Esophagus muscularis mucosa (tissue), 4 donors: ENCODE measurements at regions not wholly inside any gene's neighbourhood (a gene's known extent, or its start where the extent isn't known, plus 50 kb on each side); places are given as distances from the start of the nearest gene placed in this dataset.
A peak's percentile ranks its signal among the peaks of the same experiment; 100 is the strongest.

Source experiments
- DNase-seq: peaks from one replicate; pipeline ENCODE4 v3.0.0-alpha.2; 2017; ENCODE audit errors: extremely low spot score
- H3K27ac ChIP-seq, 4 donors: fragments of 200-600 bp; sonication (generic); replicated peaks in 1 of 4; 1 replicate in 3 of 4; 2 replicates in 1 of 4; pipeline ENCODE4 v1.5.1; 2016 to 2019; ENCODE audit warnings: mild to moderate bottlenecking in 1 of 4
- H3K27me3 ChIP-seq, 4 donors: fragments of 200-600 bp; sonication (generic); one replicate each; pipeline versions ENCODE4 v1.5.1 to v1.6.0; 2016 to 2019
- H3K36me3 ChIP-seq, 4 donors: fragments of 200-600 bp; sonication (generic); one replicate each; pipeline ENCODE4 v1.5.1; 2016 to 2019
- H3K4me1 ChIP-seq, 4 donors: fragments of 200-600 bp; sonication (generic); one replicate each; pipeline ENCODE4 v1.5.1; 2016 to 2019
- H3K4me3 ChIP-seq, 4 donors: fragments of 200-600 bp; sonication (generic); 1 replicate in 2 of 4; 2 replicates in 2 of 4; pipeline ENCODE4 v1.5.1; 2016 to 2019; ENCODE audit warnings: mild to moderate bottlenecking in 4 of 4, moderate library complexity in 1 of 4
- H3K9me3 ChIP-seq, 4 donors: fragments of 200-600 bp; sonication (generic); 1 replicate in 3 of 4; 2 replicates in 1 of 4; pipeline ENCODE4 v1.5.1; 2016 to 2019
- CTCF ChIP-seq, 3 experiments: fragments of 200-600 bp in 2 of 3; fragments of 450-650 bp in 1 of 3; sonication (generic) in 2 of 3; IDR thresholded peaks; one replicate each; pipeline ENCODE4 v1.5.1; 2017 to 2019; ENCODE audit warnings: antibody characterized with exemption in 3 of 3, mild to moderate bottlenecking in 2 of 3, moderate library complexity in 1 of 3
- EP300 ChIP-seq: sonication (generic); formaldehyde crosslinking; IDR thresholded peaks from one replicate; pipeline ENCODE4 v1.6.1; 2017; ENCODE audit warnings: antibody characterized with exemption
- POLR2A ChIP-seq: fragments of 450-650 bp; IDR thresholded peaks from one replicate; pipeline ENCODE4 v1.6.1; 2017; ENCODE audit warnings: antibody characterized with exemption, moderate library complexity, mild to moderate bottlenecking, low read depth
- POLR2AphosphoS5 ChIP-seq, 2 donors: sonication (generic); formaldehyde crosslinking; IDR thresholded peaks; one replicate each; pipeline ENCODE4 v1.6.1; 2017; ENCODE audit warnings: antibody characterized with exemption in 2 of 2
- WGBS: methylation state at CpG from one replicate; pipeline ENCODE4 v1.1.5; 2018; 5-methylcytosine and 5-hydroxymethylcytosine counted together
- intact Hi-C: fragments of 100-400 bp; cut with DNase I; formaldehyde crosslinking; loops from one replicate; pipeline ENCODE4 v1.15.1; 2023

DNA sequence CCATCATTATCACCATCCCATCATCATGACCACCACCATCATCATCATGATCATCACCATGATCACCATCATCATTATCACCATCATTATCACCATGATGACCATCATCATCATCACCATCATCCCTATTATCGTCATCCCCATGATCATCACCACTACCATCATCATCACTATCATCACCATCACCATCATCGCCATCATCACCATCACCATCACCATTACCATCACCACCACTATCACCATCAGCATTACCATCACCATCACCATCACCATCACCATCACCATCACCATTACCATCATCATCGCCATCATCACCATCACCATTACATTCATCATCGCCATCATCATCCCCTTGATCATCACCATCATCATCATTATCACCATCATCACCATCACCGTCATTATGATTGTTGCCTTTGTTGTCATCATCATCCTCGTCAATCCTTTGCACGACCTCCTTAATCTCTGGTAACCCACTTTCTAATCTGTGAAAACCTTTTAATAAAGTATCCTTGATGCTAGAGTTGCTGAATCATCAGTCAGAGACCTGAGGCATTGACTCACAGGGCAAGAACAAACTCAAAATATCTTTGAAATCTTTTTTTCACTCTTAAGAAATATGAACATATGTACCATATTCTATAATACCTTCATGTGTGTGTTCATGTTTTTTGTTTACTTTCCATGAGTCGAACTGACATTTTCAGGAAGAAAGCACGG is 116.3 kb upstream of the FOXF1 start:
- intact Hi-C loops: no loop called here
- DNase-seq: no peak
- H3K4me1 ChIP-seq: peaks cover 2 to 31% (median 21%) of the 10 kb centered on the region in 4 donors
- H3K4me3 ChIP-seq: no peak overlapping the region
- no peak overlapping the region for H3K27ac ChIP-seq
- no peaks in the 10 kb centered on the region for H3K27me3 ChIP-seq
- 94% methylated on average over 9 of the region's 9 CpGs for WGBS
- H3K36me3 ChIP-seq: no peaks in the 10 kb centered on the region
- H3K9me3 ChIP-seq: no peaks in the 10 kb centered on the region
- TF ChIP-seq CTCF (IDR thresholded peaks at IDR 0.05): no peak
- TF ChIP-seq EP300: no peak
- TF ChIP-seq POLR2AphosphoS5 (IDR thresholded peaks at IDR 0.05): no peak
- no peak for TF ChIP-seq POLR2A

DNA sequence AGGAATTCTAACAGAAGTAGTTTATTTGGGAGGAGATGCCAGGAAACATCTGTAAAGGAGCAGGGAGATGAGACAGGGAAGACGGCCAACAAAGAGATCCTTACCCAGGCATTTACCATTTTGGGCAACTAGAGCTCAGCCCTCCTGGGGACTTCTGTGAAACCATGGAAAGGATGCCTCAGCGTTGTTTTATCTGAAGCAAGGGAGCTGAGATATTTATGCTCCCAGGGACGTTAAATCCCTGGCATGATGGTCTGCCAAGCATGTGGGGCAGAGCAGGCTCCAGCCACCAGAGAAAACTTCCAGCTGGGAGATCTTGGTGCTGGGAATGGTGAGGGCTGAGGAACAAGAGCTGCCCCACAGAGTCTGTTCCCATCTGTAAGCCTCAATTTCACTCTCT is 114.8 kb upstream of the FOXF1 start:
- TF ChIP-seq POLR2A (no peak), POLR2AphosphoS5 (IDR thresholded peaks at IDR 0.05) (peak; percentile 17 to 27)
- intact Hi-C loops: no loop called here
- no peaks in the 10 kb centered on the region for H3K36me3 ChIP-seq
- H3K27ac ChIP-seq: peak overlapping the region; percentile 82 to 88 (median 86)
- DNase-seq: no peak
- H3K27me3 ChIP-seq: no peaks in the 10 kb centered on the region
- WGBS: 27% methylated on average over 3 of the region's 3 CpGs
- no peaks in the 10 kb centered on the region for H3K9me3 ChIP-seq
- H3K4me3 ChIP-seq: no peak overlapping the region
- H3K4me1 ChIP-seq: peaks cover 2 to 31% (median 21%) of the 10 kb centered on the region in 4 donors

- Histone ChIP-seq H3K27ac (peak overlapping the region; percentile 82 to 88 (median 86)), H3K4me3 (peak overlapping the region in 3 of 4 donors; percentile 19 to 29 (median 23)), H3K27me3 (no peaks in the 10 kb centered on the region), H3K9me3 (no peaks in the 10 kb centered on the region), H3K36me3 (no peaks in the 10 kb centered on the region), H3K4me1 (peaks cover 2 to 29% (median 21%) of the 10 kb centered on the region in 4 donors)
- TF ChIP-seq EP300 (peak; percentile 33), POLR2A (no peak), POLR2AphosphoS5 (IDR thresholded peaks at IDR 0.05) (peak in 1 of 2 donors; percentile 57)
- WGBS: 21% methylated on average over 10 of the region's 10 CpGs
- intact Hi-C loops: no loop called here
- DNase-seq: no peak
Measured at GRCh38 chr16:86396422-86396821, 113.9 kb upstream of the FOXF1 start.

GRCh38 chr16:86396901-86397311 is 113.4 kb upstream of the FOXF1 start:
- peaks cover 2 to 24% (median 21%) of the 10 kb centered on the region in 4 donors for H3K4me1 ChIP-seq
- 35% methylated on average over 9 of the region's 9 CpGs for WGBS
- intact Hi-C loops: no loop called here
- H3K27me3 ChIP-seq: no peaks in the 10 kb centered on the region
- H3K27ac ChIP-seq: peak overlapping the region; percentile 82 to 88 (median 86)
- H3K9me3 ChIP-seq: no peaks in the 10 kb centered on the region
- no peaks in the 10 kb centered on the region for H3K36me3 ChIP-seq
- no peak for TF ChIP-seq POLR2A
- TF ChIP-seq POLR2AphosphoS5 (IDR thresholded peaks at IDR 0.05): peak; percentile 62 to 75
- no peak for DNase-seq
- H3K4me3 ChIP-seq: peak overlapping the region in 3 of 4 donors; percentile 19 to 29 (median 23)

DNA sequence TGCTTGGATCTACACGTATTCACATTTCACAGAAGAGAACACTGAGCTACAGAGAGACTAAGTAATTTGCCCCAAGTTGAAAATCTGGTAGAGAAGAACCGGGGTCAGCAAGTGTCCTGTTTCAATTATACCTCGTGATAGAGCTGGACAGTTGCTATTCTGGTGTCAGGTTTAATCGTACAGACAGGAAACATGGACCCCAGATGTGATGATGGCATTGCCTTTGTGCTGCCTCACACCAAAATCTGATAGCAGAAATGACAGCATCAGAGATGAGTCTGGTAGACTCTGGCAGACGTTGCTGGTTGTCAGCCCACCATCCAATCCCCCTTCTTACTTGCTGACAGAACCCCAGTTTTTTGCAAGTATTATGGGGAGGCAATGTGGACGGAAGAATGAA is 112.1 kb upstream of the FOXF1 start:
- 72% methylated on average over 6 of the region's 6 CpGs for WGBS
- H3K4me3 ChIP-seq: no peak overlapping the region
- no peak for DNase-seq
- H3K27ac ChIP-seq: no peak overlapping the region
- H3K36me3 ChIP-seq: no peaks in the 10 kb centered on the region
- peaks cover 2 to 22% (median 21%) of the 10 kb centered on the region in 4 donors for H3K4me1 ChIP-seq
- H3K27me3 ChIP-seq: no peaks in the 10 kb centered on the region
- TF ChIP-seq EP300: no peak
- no peak for TF ChIP-seq POLR2A
- TF ChIP-seq POLR2AphosphoS5 (IDR thresholded peaks at IDR 0.05): no peak
- no peak for TF ChIP-seq CTCF (IDR thresholded peaks at IDR 0.05)
- intact Hi-C loops: no loop called here
- H3K9me3 ChIP-seq: no peaks in the 10 kb centered on the region

- DNase-seq: no peak
- TF ChIP-seq POLR2AphosphoS5 (IDR thresholded peaks at IDR 0.05) (no peak), EP300 (no peak), POLR2A (no peak), CTCF (IDR thresholded peaks at IDR 0.05) (no peak)
- H3K9me3 ChIP-seq: no peaks in the 10 kb centered on the region
- no peaks in the 10 kb centered on the region for H3K27me3 ChIP-seq
- 63% methylated on average over 4 of the region's 4 CpGs for WGBS
- no peak overlapping the region for H3K4me3 ChIP-seq
- no peaks in the 10 kb centered on the region for H3K36me3 ChIP-seq
- H3K27ac ChIP-seq: no peak overlapping the region
- peaks cover 2 to 22% (median 21%) of the 10 kb centered on the region in 4 donors for H3K4me1 ChIP-seq
- intact Hi-C loops: no loop called here
Measured at GRCh38 chr16:86398622-86399021, 111.7 kb upstream of the FOXF1 start.
